CD4-positive, alpha-beta T cell treated with Interleukin-15 for 1 hour (primary cell): ENCODE measurements at regions not wholly inside any gene's neighbourhood (a gene's known extent, or its start where the extent isn't known, plus 50 kb on each side); places are given as distances from the start of the nearest gene placed in this dataset.

Source experiments
- DNase-seq: peaks from one replicate; pipeline ENCODE4 v3.0.0-alpha.2; 2020

GRCh38 chr1:60411591-60411990 lies 338.0 kb upstream of the C1orf87 start:
- no peak for DNase-seq

- DNase-seq = no peak
Observed at GRCh38 chr1:60402816-60403215, 329.2 kb upstream of the C1orf87 start.

GRCh38 chr1:60402216-60402615 lies 328.6 kb upstream of the C1orf87 start:
- no peak for DNase-seq

GRCh38 chr1:60394436-60394835 lies 320.9 kb upstream of the C1orf87 start:
- DNase-seq = no peak

GRCh38 chr1:60390593-60391282 lies 317.2 kb upstream of the C1orf87 start:
- no peak for DNase-seq

- DNase-seq = no peak
Observed at GRCh38 chr1:60388092-60388987, 314.8 kb upstream of the C1orf87 start.

GRCh38 chr1:60387175-60387574 lies 313.6 kb upstream of the C1orf87 start:
- DNase-seq = no peak

- no peak for DNase-seq
Observed at GRCh38 chr1:60386249-60386648, 312.7 kb upstream of the C1orf87 start.

GRCh38 chr1:60376196-60376595 lies 302.6 kb upstream of the C1orf87 start:
- no peak for DNase-seq

- no peak for DNase-seq
Observed at GRCh38 chr1:60374537-60374936, 301.0 kb upstream of the C1orf87 start.

GRCh38 chr1:60367532-60367931 lies 294.0 kb upstream of the C1orf87 start:
- no peak for DNase-seq

- DNase-seq = no peak
Observed at GRCh38 chr1:60359431-60359830, 285.9 kb upstream of the C1orf87 start.

GRCh38 chr1:60350531-60350930 lies 277.0 kb upstream of the C1orf87 start:
- no peak for DNase-seq

- DNase-seq = no peak
Observed at GRCh38 chr1:60348884-60349283, 275.3 kb upstream of the C1orf87 start.

GRCh38 chr1:60345621-60346020 lies 272.1 kb upstream of the C1orf87 start:
- no peak for DNase-seq

- no peak for DNase-seq
Observed at GRCh38 chr1:60345049-60345448, 271.5 kb upstream of the C1orf87 start.

- DNase-seq = no peak
Observed at GRCh38 chr1:60343736-60344135, 270.2 kb upstream of the C1orf87 start.

- no peak for DNase-seq
Observed at GRCh38 chr1:60342569-60342968, 269.0 kb upstream of the C1orf87 start.

GRCh38 chr1:60341274-60341673 lies 267.7 kb upstream of the C1orf87 start:
- no peak for DNase-seq

GRCh38 chr1:60331647-60332046 lies 258.1 kb upstream of the C1orf87 start:
- DNase-seq = no peak

GRCh38 chr1:60329651-60330050 lies 256.1 kb upstream of the C1orf87 start:
- no peak for DNase-seq

GRCh38 chr1:60311838-60312237 lies 238.3 kb upstream of the C1orf87 start:
- DNase-seq = no peak

- DNase-seq = no peak
Observed at GRCh38 chr1:60299581-60299980, 226.0 kb upstream of the C1orf87 start.

GRCh38 chr1:60298290-60298689 lies 224.7 kb upstream of the C1orf87 start:
- no peak for DNase-seq
